HG02759 (cell line): ENCODE measurements at regions not wholly inside any gene's neighbourhood (a gene's known extent, or its start where the extent isn't known, plus 50 kb on each side); places are given as distances from the start of the nearest gene placed in this dataset.

ENCODE experiments used
- ATAC-seq: cut with Tn5 transposase; IDR thresholded peaks from one replicate; pipeline ENCODE4 v1.9.1; 2021; ENCODE audit warnings: mild to moderate bottlenecking, moderate library complexity; ENCODE audit not compliant: unreplicated experiment

- ATAC-seq = no peak
These were observed 272.5 kb downstream of the THBS2 start for GRCh38 chr6:168981187-168981586.

- ATAC-seq = no peak
These were observed 274.4 kb downstream of the THBS2 start for GRCh38 chr6:168979254-168979653.

- no peak for ATAC-seq
These were observed 281.5 kb downstream of the THBS2 start for GRCh38 chr6:168972128-168972527.

- ATAC-seq = no peak
These were observed 282.1 kb downstream of the THBS2 start for GRCh38 chr6:168971549-168971948.

- ATAC-seq = no peak
These were observed 284.8 kb downstream of the THBS2 start for GRCh38 chr6:168968801-168969200.

- no peak for ATAC-seq
These were observed 285.4 kb downstream of the THBS2 start for GRCh38 chr6:168968228-168968627.

- no peak for ATAC-seq
These were observed 286.2 kb downstream of the THBS2 start for GRCh38 chr6:168967281-168967925.

GRCh38 chr6:168964138-168964835 lies 289.4 kb downstream of the THBS2 start:
- ATAC-seq = no peak

GRCh38 chr6:168962886-168963285 lies 290.8 kb downstream of the THBS2 start:
- ATAC-seq = no peak

GRCh38 chr6:168961264-168961656 lies 292.4 kb downstream of the THBS2 start:
- no peak for ATAC-seq

- no peak for ATAC-seq
These were observed 292.9 kb downstream of the THBS2 start for GRCh38 chr6:168960551-168961263.

- no peak for ATAC-seq
These were observed 293.9 kb downstream of the THBS2 start for GRCh38 chr6:168959696-168960095.

- ATAC-seq = peak; percentile 70
These were observed 296.5 kb downstream of the THBS2 start for GRCh38 chr6:168956884-168957730.

- peak; percentile 9 for ATAC-seq
These were observed 297.4 kb downstream of the THBS2 start for GRCh38 chr6:168956141-168956838.

- no peak for ATAC-seq
These were observed 300.2 kb downstream of the THBS2 start for GRCh38 chr6:168953461-168953860.

GRCh38 chr6:168951217-168951616 lies 302.4 kb downstream of the THBS2 start:
- no peak for ATAC-seq

- no peak for ATAC-seq
These were observed 302.8 kb downstream of the THBS2 start for GRCh38 chr6:168950858-168951214.

GRCh38 chr6:168949981-168950857 lies 303.4 kb downstream of the THBS2 start:
- ATAC-seq = no peak

GRCh38 chr6:168948990-168949531 lies 304.6 kb downstream of the THBS2 start:
- ATAC-seq = no peak
